Prostate gland (tissue), 2 donors: ENCODE measurements at regions not wholly inside any gene's neighbourhood (a gene's known extent, or its start where the extent isn't known, plus 50 kb on each side); places are given as distances from the start of the nearest gene placed in this dataset.

Source experiments
- DNase-seq: peaks from one replicate; pipeline ENCODE4 v3.0.0-alpha.2; 2019; ENCODE audit warnings: low spot score
- H3K27ac ChIP-seq, 2 donors: fragments of 200-600 bp; sonication (generic); 2 replicates each; pipeline ENCODE4 v1.5.1; 2017 to 2019
- H3K27me3 ChIP-seq: fragments of 200-600 bp; sonication (generic); replicated peaks from 2 replicates; pipeline ENCODE4 v1.5.1; 2019; ENCODE audit not compliant: insufficient read depth
- H3K36me3 ChIP-seq, 2 donors: fragments of 200-600 bp; sonication (generic); 1 replicate in 1 of 2; 2 replicates in 1 of 2; pipeline versions ENCODE4 v1.5.1 to v1.8.1; 2017 to 2019
- H3K4me1 ChIP-seq: fragments of 200-600 bp; sonication (generic); replicated peaks from 2 replicates; pipeline ENCODE4 v1.5.1; 2019
- H3K4me3 ChIP-seq, 2 donors: fragments of 200-600 bp; sonication (generic); 2 replicates each; pipeline ENCODE4 v1.5.1; 2017 to 2019
- H3K9me3 ChIP-seq: fragments of 200-600 bp; sonication (generic); 2 replicates; pipeline ENCODE4 v1.5.1; 2017
- POLR2A ChIP-seq: fragments of 450-650 bp; IDR thresholded peaks from one replicate; pipeline ENCODE4 v1.6.1; 2016; ENCODE audit warnings: antibody characterized with exemption, mild to moderate bottlenecking
- POLR2AphosphoS5 ChIP-seq: sonication (generic); formaldehyde crosslinking; IDR thresholded peaks from one replicate; pipeline ENCODE4 v1.6.1; 2017; ENCODE audit warnings: antibody characterized with exemption
- WGBS: methylation state at CpG from one replicate; pipeline ENCODE4 v1.1.5; 2018; 5-methylcytosine and 5-hydroxymethylcytosine counted together
- intact Hi-C: fragments of 100-400 bp; cut with DNase I; formaldehyde crosslinking; loops from one replicate; pipeline ENCODE4 v1.14.2; 2022
- TF ChIP-seq, protein P1 (sequence below), 4 experiments: fragments of 200-600 bp in 2 of 4; fragments of 450-650 bp in 2 of 4; sonication (generic) in 2 of 4; IDR thresholded peaks; 1 replicate in 3 of 4; 2 replicates in 1 of 4; pipeline ENCODE4 v1.5.1; 2016 to 2019; ENCODE audit warnings: antibody characterized with exemption in 4 of 4, mild to moderate bottlenecking in 2 of 4, moderate library complexity in 2 of 4

DNA sequence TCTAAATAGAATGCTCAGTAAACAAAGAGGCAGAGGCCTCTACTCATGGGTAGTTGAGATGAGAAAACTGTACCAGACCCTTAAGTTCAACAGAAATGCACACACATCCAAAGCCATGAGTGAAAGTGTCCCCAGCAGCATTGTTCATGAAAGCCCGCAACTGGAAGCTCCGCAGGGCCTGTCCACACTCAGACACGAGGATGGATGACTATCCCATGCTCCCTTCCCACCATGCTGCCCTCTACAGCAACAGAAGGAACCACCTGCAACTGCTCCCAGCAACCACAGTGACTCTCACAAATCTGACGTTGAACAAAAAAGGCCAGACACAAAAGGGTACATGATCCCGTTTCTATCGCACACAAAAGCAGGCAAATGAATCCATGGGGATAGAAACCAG is 76.9 kb upstream of the ANO1 start:
- intact Hi-C loops = no loop called here
- H3K36me3 ChIP-seq = no peaks in the 10 kb centered on the region
- no peak overlapping the region for H3K4me3 ChIP-seq
- 81% methylated on average over 6 of the region's 6 CpGs for whole genome bisulfite sequencing
- H3K9me3 ChIP-seq = no peaks in the 10 kb centered on the region
- no peak overlapping the region for H3K27ac ChIP-seq
- no peak for DNase-seq
- no peaks in the 10 kb centered on the region for H3K27me3 ChIP-seq
- no peaks in the 10 kb centered on the region for H3K4me1 ChIP-seq
- TF ChIP-seq POLR2AphosphoS5 = no peak
- TF ChIP-seq POLR2A = no peak
- TF ChIP-seq, protein P1, sequence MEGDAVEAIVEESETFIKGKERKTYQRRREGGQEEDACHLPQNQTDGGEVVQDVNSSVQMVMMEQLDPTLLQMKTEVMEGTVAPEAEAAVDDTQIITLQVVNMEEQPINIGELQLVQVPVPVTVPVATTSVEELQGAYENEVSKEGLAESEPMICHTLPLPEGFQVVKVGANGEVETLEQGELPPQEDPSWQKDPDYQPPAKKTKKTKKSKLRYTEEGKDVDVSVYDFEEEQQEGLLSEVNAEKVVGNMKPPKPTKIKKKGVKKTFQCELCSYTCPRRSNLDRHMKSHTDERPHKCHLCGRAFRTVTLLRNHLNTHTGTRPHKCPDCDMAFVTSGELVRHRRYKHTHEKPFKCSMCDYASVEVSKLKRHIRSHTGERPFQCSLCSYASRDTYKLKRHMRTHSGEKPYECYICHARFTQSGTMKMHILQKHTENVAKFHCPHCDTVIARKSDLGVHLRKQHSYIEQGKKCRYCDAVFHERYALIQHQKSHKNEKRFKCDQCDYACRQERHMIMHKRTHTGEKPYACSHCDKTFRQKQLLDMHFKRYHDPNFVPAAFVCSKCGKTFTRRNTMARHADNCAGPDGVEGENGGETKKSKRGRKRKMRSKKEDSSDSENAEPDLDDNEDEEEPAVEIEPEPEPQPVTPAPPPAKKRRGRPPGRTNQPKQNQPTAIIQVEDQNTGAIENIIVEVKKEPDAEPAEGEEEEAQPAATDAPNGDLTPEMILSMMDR (IDR thresholded peaks at IDR 0.05) = no peak

DNA sequence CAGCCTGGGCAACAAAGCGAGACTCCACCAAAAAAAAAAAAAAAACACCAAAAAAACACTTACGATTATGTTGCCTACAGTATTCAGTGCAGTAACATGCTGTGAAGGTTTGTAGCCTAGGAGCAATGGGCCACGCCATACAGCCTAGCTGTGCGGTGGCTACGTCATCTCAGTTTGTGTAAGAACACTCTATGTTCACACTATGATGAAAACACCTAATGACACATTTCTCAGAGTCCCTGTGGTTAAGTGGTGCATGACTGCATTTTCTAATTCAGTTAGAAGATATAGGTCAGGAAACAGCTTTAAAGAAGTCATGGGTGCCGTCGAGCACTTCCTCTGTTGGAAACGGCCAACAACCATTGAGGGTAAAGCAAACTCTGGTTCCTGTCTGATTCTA is 75.7 kb upstream of the ANO1 start:
- no peaks in the 10 kb centered on the region for H3K36me3 ChIP-seq
- no peaks in the 10 kb centered on the region for H3K27me3 ChIP-seq
- no peak for TF ChIP-seq POLR2A
- TF ChIP-seq, protein P1 (IDR thresholded peaks at IDR 0.05) = no peak
- TF ChIP-seq POLR2AphosphoS5 = no peak

DNA sequence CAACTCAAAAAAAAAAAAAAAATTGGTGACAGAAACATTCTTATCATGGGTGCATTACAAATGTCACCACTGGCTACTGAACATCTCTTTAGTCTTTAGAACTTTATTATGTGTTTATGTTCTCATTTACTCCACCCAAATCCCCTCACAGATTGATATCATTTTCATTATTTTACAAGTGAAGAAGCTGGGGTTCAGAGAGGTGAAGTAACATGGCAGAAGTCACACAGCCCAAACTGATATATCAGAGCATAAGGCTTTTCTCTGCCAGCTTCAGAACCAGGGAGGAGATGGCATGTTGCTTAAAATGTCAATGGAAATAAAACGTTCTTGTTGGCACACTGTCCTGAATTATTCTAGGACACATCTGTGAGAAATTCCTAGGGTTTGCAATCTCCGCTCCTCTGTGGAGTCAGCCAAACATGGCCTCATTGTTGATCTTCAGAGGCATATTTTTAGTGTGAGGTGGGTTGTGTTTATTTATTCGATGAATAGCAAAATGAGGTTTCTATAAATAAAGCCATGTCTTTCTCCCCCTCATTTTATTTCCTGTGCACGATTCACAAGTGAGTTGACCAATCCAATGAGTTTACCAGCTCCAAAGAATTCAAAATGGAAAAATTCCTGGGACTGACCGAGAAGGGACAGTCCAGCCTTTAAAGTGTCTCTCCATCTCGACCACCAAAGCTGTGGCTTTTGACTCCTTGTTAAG is 72.9 kb upstream of the ANO1 start:
- no peaks in the 10 kb centered on the region for H3K27me3 ChIP-seq
- TF ChIP-seq POLR2AphosphoS5 (no peak), POLR2A (no peak)
- TF ChIP-seq, protein P1 (IDR thresholded peaks at IDR 0.05) = no peak
- WGBS = 22% methylated on average over 6 of the region's 6 CpGs
- no peak overlapping the region for H3K4me3 ChIP-seq
- no peaks in the 10 kb centered on the region for H3K4me1 ChIP-seq
- H3K27ac ChIP-seq = no peak overlapping the region
- no peak for DNase-seq
- no peaks in the 10 kb centered on the region for H3K36me3 ChIP-seq
- intact Hi-C loops = no loop called here
- H3K9me3 ChIP-seq = no peaks in the 10 kb centered on the region

More for the DNA sequence above, 75.7 kb upstream of the ANO1 start:
- Histone ChIP-seq H3K4me3 (no peak overlapping the region), H3K27ac (no peak overlapping the region), H3K9me3 (no peaks in the 10 kb centered on the region), H3K4me1 (no peaks in the 10 kb centered on the region)
- DNase-seq = no peak
- intact Hi-C loops = no loop called here
- 88% methylated on average over 8 of the region's 8 CpGs for WGBS

DNA sequence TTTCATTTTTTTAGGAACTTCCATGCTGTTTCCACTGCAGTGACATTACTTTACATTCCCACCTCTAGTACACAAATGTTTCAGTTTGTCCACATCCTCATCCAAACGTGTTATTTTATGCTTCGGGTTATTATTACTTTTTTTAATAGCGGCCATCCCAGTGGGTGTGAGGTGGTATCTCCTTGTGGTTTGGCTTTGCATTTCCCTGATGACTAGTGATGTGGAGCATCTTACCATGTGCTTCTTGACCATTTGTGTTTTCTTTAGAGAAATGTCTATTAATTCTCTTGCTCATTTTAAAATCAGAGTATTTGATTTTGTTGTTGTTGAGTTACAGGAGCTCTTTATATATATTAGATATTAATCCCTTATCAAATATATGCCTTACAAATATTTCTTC is 70.3 kb upstream of the ANO1 start:
- H3K27ac ChIP-seq = no peak overlapping the region
- 90% methylated on average over 3 of the region's 3 CpGs for WGBS
- H3K36me3 ChIP-seq = no peaks in the 10 kb centered on the region
- no peaks in the 10 kb centered on the region for H3K27me3 ChIP-seq
- TF ChIP-seq POLR2A (no peak), POLR2AphosphoS5 (no peak)
- TF ChIP-seq, protein P1 (IDR thresholded peaks at IDR 0.05) = no peak
- no peaks in the 10 kb centered on the region for H3K4me1 ChIP-seq
- intact Hi-C loops = no loop called here
- no peak overlapping the region for H3K4me3 ChIP-seq
- DNase-seq = no peak
- no peaks in the 10 kb centered on the region for H3K9me3 ChIP-seq

DNA sequence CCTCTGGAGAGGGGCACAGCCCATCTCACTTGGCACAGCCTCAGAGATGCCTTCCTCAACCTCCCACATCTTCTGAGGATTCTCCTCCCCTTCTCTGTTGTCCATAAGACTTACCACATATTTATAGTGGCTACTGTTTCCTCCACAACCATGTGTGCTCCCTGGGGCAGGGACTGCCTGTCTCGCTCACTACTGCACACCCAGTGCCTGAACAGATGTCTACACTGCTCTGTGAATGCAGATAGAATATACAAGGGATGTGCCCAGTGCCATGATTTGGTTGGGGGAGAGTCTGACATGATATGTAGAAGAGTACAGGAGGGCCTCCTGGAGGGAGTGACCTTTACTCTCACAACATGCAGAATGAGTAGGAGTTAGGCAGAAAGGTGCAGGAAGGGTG is 67.3 kb upstream of the ANO1 start:
- H3K4me1 ChIP-seq = no peaks in the 10 kb centered on the region
- H3K9me3 ChIP-seq = no peaks in the 10 kb centered on the region
- no peak overlapping the region for H3K4me3 ChIP-seq
- H3K27me3 ChIP-seq = no peaks in the 10 kb centered on the region
- 95% methylated on average over 1 of the region's 1 CpG for WGBS
- no peak for DNase-seq
- no peaks in the 10 kb centered on the region for H3K36me3 ChIP-seq
- TF ChIP-seq POLR2A = no peak
- TF ChIP-seq POLR2AphosphoS5 = no peak
- TF ChIP-seq, protein P1 (IDR thresholded peaks at IDR 0.05) = no peak
- intact Hi-C loops = no loop called here
- H3K27ac ChIP-seq = no peak overlapping the region
